ENCODE measurements at regions not wholly inside any gene's neighbourhood (a gene's known extent, or its start where the extent isn't known, plus 50 kb on each side); places are given as distances from the start of the nearest gene placed in this dataset.

DNA sequence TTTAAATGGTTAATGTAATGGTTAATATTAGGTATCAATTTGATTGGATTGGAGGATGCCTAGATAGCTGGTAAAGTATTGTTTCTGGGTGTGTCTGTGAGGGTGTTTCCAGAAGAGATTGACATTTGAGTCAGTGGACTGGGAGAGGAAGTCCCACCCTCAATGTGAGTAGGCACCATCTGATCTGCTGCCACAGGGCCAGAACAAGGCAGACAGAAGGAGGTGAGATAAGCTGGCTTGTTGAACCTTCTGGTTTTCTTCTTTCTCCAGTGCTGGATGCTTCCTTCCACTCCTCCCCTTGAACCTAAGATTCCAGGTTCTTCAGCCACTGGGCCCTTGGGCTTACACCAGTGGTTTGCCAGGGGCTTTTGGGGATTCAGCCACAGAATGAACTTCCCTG, 756.5 kb upstream of the LRFN5 start:
- Mint-ChIP-seq H3K4me1 (no peaks in the 10 kb centered on the region), H3K27me3 (ENCODE audit: insufficient read depth, low read depth, poor library complexity) (no peaks in the 10 kb centered on the region), H3K4me3 (no peak overlapping the region), H3K36me3 (ENCODE audit: low read depth) (no peaks in the 10 kb centered on the region), H3K9me3 (0 out of 3 replicates have a peak, but pooled peaks cover under 1% of the 10 kb centered on the region), H3K27ac (no peak overlapping the region)
- no peaks in the 10 kb centered on the region for H4K20me1 ChIP-seq (replicated peaks; ENCODE audit: insufficient read depth)
- peak overlapping the region; percentile 78; the same call in 1 of the 2 replicates for H2AFZ ChIP-seq
- no peaks in the 10 kb centered on the region for H3K36me3 ChIP-seq (ENCODE audit: insufficient read depth)
- DNase-seq (ENCODE audit: low spot score) (peak; percentile 12), ATAC-seq (no peak)
- H3K4me1 ChIP-seq (ENCODE audit: insufficient read depth) = no peaks in the 10 kb centered on the region
- no peak overlapping the region for H3K4me3 ChIP-seq
- no peak overlapping the region for H3K4me2 ChIP-seq
- H3F3A ChIP-seq (replicated peaks; ENCODE audit: low read depth) = no peaks in the 10 kb centered on the region
- TF ChIP-seq, protein P1, sequence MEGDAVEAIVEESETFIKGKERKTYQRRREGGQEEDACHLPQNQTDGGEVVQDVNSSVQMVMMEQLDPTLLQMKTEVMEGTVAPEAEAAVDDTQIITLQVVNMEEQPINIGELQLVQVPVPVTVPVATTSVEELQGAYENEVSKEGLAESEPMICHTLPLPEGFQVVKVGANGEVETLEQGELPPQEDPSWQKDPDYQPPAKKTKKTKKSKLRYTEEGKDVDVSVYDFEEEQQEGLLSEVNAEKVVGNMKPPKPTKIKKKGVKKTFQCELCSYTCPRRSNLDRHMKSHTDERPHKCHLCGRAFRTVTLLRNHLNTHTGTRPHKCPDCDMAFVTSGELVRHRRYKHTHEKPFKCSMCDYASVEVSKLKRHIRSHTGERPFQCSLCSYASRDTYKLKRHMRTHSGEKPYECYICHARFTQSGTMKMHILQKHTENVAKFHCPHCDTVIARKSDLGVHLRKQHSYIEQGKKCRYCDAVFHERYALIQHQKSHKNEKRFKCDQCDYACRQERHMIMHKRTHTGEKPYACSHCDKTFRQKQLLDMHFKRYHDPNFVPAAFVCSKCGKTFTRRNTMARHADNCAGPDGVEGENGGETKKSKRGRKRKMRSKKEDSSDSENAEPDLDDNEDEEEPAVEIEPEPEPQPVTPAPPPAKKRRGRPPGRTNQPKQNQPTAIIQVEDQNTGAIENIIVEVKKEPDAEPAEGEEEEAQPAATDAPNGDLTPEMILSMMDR (conservative IDR thresholded peaks at IDR 0.05; ENCODE audit: low read depth in 2 of 2) = no peak
- TF ChIP-seq, protein P2, sequence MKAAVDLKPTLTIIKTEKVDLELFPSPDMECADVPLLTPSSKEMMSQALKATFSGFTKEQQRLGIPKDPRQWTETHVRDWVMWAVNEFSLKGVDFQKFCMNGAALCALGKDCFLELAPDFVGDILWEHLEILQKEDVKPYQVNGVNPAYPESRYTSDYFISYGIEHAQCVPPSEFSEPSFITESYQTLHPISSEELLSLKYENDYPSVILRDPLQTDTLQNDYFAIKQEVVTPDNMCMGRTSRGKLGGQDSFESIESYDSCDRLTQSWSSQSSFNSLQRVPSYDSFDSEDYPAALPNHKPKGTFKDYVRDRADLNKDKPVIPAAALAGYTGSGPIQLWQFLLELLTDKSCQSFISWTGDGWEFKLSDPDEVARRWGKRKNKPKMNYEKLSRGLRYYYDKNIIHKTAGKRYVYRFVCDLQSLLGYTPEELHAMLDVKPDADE (IDR thresholded peaks at IDR 0.05) = no peak
- TF ChIP-seq, protein P3, sequence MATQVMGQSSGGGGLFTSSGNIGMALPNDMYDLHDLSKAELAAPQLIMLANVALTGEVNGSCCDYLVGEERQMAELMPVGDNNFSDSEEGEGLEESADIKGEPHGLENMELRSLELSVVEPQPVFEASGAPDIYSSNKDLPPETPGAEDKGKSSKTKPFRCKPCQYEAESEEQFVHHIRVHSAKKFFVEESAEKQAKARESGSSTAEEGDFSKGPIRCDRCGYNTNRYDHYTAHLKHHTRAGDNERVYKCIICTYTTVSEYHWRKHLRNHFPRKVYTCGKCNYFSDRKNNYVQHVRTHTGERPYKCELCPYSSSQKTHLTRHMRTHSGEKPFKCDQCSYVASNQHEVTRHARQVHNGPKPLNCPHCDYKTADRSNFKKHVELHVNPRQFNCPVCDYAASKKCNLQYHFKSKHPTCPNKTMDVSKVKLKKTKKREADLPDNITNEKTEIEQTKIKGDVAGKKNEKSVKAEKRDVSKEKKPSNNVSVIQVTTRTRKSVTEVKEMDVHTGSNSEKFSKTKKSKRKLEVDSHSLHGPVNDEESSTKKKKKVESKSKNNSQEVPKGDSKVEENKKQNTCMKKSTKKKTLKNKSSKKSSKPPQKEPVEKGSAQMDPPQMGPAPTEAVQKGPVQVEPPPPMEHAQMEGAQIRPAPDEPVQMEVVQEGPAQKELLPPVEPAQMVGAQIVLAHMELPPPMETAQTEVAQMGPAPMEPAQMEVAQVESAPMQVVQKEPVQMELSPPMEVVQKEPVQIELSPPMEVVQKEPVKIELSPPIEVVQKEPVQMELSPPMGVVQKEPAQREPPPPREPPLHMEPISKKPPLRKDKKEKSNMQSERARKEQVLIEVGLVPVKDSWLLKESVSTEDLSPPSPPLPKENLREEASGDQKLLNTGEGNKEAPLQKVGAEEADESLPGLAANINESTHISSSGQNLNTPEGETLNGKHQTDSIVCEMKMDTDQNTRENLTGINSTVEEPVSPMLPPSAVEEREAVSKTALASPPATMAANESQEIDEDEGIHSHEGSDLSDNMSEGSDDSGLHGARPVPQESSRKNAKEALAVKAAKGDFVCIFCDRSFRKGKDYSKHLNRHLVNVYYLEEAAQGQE (IDR thresholded peaks at IDR 0.05; ENCODE audit: unreplicated experiment) = no peak
- TF ChIP-seq JUNB (IDR thresholded peaks at IDR 0.05; ENCODE audit: unreplicated experiment) (no peak), ZNF331 (CRISPR knock-in tag; IDR thresholded peaks at IDR 0.05; ENCODE audit: low read depth) (no peak), NANOG (IDR thresholded peaks at IDR 0.05; ENCODE audit: borderline replicate concordance) (no peak)
- no peaks in the 10 kb centered on the region for H3K9me2 ChIP-seq (ENCODE audit: insufficient read depth)
- H3K27ac ChIP-seq (ENCODE audit: low read depth) = no peak overlapping the region
- no peaks in the 10 kb centered on the region for H3K79me2 ChIP-seq (replicated peaks; ENCODE audit: insufficient read depth)
- no peaks in the 10 kb centered on the region for H3K27me3 ChIP-seq (ENCODE audit: insufficient read depth)

DNA sequence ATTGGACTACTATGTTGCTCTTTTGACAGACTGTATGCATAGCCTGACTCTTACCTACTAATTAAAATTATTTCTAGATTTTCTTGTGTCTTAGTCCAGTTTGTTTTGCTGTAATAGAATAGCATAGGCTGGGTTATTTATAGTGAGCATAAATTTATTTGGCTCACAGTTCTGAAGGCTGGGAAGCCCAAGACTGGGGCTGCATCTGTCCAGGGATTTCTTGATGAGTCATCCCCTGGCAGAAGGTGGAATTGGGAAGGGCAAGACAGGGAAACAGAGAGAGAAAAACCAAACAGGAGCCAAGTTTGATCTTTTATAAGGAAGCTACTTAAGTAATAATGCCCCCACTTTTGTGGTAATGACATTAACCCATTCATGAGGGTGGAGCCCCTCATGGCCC, 759.2 kb upstream of the LRFN5 start:
- DNase-seq (ENCODE audit: low spot score) (no peak), ATAC-seq (no peak)
- Mint-ChIP-seq H3K27ac (peak overlapping the region; percentile 64; the same call in 1 of the 2 replicates), H3K4me3 (no peak overlapping the region), H3K27me3 (ENCODE audit: insufficient read depth, low read depth, poor library complexity) (no peaks in the 10 kb centered on the region), H3K36me3 (ENCODE audit: low read depth) (no peaks in the 10 kb centered on the region), H3K9me3 (no peaks in the 10 kb centered on the region), H3K4me1 (no peaks in the 10 kb centered on the region)
- no peak overlapping the region for H2AFZ ChIP-seq
- no peaks in the 10 kb centered on the region for H3F3A ChIP-seq (replicated peaks; ENCODE audit: low read depth)
- no peaks in the 10 kb centered on the region for H3K36me3 ChIP-seq (ENCODE audit: insufficient read depth)
- no peaks in the 10 kb centered on the region for H3K4me1 ChIP-seq (ENCODE audit: insufficient read depth)
- no peaks in the 10 kb centered on the region for H4K20me1 ChIP-seq (replicated peaks; ENCODE audit: insufficient read depth)
- H3K27ac ChIP-seq (ENCODE audit: low read depth) = no peak overlapping the region
- no peaks in the 10 kb centered on the region for H3K27me3 ChIP-seq (ENCODE audit: insufficient read depth)
- H3K4me3 ChIP-seq = no peak overlapping the region
- no peak overlapping the region for H3K4me2 ChIP-seq
- no peaks in the 10 kb centered on the region for H3K9me2 ChIP-seq (ENCODE audit: insufficient read depth)
- H3K79me2 ChIP-seq (replicated peaks; ENCODE audit: insufficient read depth) = no peaks in the 10 kb centered on the region
- TF ChIP-seq, protein P3 (IDR thresholded peaks at IDR 0.05; ENCODE audit: unreplicated experiment) = no peak
- TF ChIP-seq EZH2phosphoT487 (IDR thresholded peaks at IDR 0.05; ENCODE audit: unreplicated experiment) (no peak), POLR2AphosphoS5 (IDR thresholded peaks at IDR 0.05; ENCODE audit: low read depth) (no peak), JUNB (IDR thresholded peaks at IDR 0.05; ENCODE audit: unreplicated experiment) (no peak), ZNF331 (CRISPR knock-in tag; IDR thresholded peaks at IDR 0.05; ENCODE audit: low read depth) (no peak), CREB1 (CRISPR knock-in tag; IDR thresholded peaks at IDR 0.05; ENCODE audit: low read depth) (no peak), NANOG (IDR thresholded peaks at IDR 0.05; ENCODE audit: borderline replicate concordance) (no peak)

All from GM23338 (cell line).